Activated CD8-positive, alpha-beta T cell treated with anti-CD3 and anti-CD28 coated beads for 36 hours (primary cell): ENCODE measurements at regions not wholly inside any gene's neighbourhood (a gene's known extent, or its start where the extent isn't known, plus 50 kb on each side); places are given as distances from the start of the nearest gene placed in this dataset.

Source experiments
- ATAC-seq: fragments of 200-7000 bp; cut with Tn5 transposase; one replicate; pipeline ENCODE4 v1.10.0; 2021; ENCODE audit warnings: mild to moderate bottlenecking, moderate library complexity
- CTCF ChIA-PET: fragments of 350-600 bp; sonication (Branson Sonifier 250); formaldehyde crosslinking; loops from one replicate; lab custom pipeline; 2021; ENCODE audit warnings: antibody characterized with exemption; lab: Charles Lee
- POLR2A ChIA-PET: fragments of 350-600 bp; sonication (Branson Sonifier 250); formaldehyde crosslinking; loops from one replicate; lab custom pipeline; 2021; ENCODE audit warnings: antibody characterized with exemption; lab: Charles Lee
- DNase-seq: peaks from one replicate; pipeline ENCODE4 v3.0.0-alpha.2; 2020
- H3K27ac Mint-ChIP-seq: one replicate; pipeline ENCODE4 v1.8.0; 2021; ENCODE audit warnings: mild to moderate bottlenecking, mixed read lengths
- H3K27me3 Mint-ChIP-seq: one replicate; pipeline ENCODE4 v1.8.0; 2021; ENCODE audit warnings: mixed read lengths
- H3K36me3 Mint-ChIP-seq: one replicate; pipeline ENCODE4 v1.8.0; 2021; ENCODE audit warnings: low read depth, mixed read lengths
- H3K4me1 Mint-ChIP-seq: one replicate; pipeline ENCODE4 v1.8.0; 2021; ENCODE audit warnings: low read depth, mixed read lengths
- H3K4me3 Mint-ChIP-seq: one replicate; pipeline ENCODE4 v1.8.0; 2021; ENCODE audit warnings: mild to moderate bottlenecking, moderate library complexity, mixed read lengths
- H3K9me3 Mint-ChIP-seq: one replicate; pipeline ENCODE4 v1.8.0; 2021; ENCODE audit warnings: mixed read lengths
- intact Hi-C: fragments of 100-400 bp; cut with micrococcal nuclease; formaldehyde crosslinking; loops from one replicate; pipeline ENCODE4 v1.10.0; 2022
- TF ChIP-seq, protein P1 (sequence below): fragments of 200-600 bp; IDR thresholded peaks from one replicate; pipeline ENCODE4 v1.8.0; 2022; ENCODE audit warnings: antibody characterized with exemption, mild to moderate bottlenecking

DNA sequence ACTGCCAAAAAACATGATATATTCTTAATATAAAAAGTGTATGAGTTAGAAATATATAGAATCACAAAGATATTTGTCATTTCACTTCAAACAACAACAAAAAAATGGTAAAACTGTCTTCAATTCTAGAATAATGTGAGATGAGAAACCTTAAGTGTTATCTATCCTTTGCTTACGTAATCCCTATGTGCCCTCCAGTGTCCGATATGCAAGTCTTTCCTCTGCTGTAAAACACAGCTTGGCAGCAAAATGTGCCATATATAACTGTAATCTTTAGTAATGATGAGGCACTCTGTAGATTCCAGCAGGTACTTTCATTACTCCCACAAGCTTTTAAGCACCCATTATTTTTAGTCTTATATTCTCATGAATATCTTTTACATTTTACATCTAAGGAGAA, 555.1 kb upstream of the FRG1 start:
- ATAC-seq (no peak), DNase-seq (no peak)
- H3K27ac Mint-ChIP-seq, result no peak overlapping the region
- H3K9me3 Mint-ChIP-seq, result peaks cover 10% of the 10 kb centered on the region
- intact Hi-C loops, result no loop called here
- ChIA-PET POLR2A (no interaction called here), CTCF (no interaction called here)
- no peak overlapping the region for H3K4me3 Mint-ChIP-seq
- TF ChIP-seq, protein P1, sequence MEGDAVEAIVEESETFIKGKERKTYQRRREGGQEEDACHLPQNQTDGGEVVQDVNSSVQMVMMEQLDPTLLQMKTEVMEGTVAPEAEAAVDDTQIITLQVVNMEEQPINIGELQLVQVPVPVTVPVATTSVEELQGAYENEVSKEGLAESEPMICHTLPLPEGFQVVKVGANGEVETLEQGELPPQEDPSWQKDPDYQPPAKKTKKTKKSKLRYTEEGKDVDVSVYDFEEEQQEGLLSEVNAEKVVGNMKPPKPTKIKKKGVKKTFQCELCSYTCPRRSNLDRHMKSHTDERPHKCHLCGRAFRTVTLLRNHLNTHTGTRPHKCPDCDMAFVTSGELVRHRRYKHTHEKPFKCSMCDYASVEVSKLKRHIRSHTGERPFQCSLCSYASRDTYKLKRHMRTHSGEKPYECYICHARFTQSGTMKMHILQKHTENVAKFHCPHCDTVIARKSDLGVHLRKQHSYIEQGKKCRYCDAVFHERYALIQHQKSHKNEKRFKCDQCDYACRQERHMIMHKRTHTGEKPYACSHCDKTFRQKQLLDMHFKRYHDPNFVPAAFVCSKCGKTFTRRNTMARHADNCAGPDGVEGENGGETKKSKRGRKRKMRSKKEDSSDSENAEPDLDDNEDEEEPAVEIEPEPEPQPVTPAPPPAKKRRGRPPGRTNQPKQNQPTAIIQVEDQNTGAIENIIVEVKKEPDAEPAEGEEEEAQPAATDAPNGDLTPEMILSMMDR, result no peak
- no peaks in the 10 kb centered on the region for H3K36me3 Mint-ChIP-seq
- H3K4me1 Mint-ChIP-seq, result no peaks in the 10 kb centered on the region
- H3K27me3 Mint-ChIP-seq, result no peaks in the 10 kb centered on the region

DNA sequence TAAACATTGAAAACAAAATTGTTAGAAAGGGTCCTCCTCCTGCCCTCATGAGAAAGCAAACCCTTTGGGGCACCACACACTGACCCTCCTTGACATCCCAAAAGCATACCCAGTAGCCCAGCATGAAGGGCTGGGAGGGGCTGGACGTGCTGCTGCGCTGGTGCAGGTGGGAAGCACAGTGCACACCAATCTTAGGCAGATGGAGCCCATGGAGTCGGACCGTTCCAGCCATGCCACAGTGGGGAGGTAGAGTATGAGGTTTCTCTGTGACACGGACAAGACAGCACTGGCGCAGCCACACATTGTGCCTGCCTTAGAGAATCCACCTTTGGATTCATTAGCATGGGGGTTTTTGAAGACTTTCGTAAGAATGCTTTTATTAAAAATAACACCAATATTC, 544.2 kb upstream of the FRG1 start:
- intact Hi-C loops, result no loop called here
- no peak overlapping the region for H3K27ac Mint-ChIP-seq
- no peak overlapping the region for H3K4me3 Mint-ChIP-seq
- peaks cover 7% of the 10 kb centered on the region for H3K9me3 Mint-ChIP-seq
- no peaks in the 10 kb centered on the region for H3K36me3 Mint-ChIP-seq
- ATAC-seq (no peak), DNase-seq (no peak)
- H3K4me1 Mint-ChIP-seq, result no peaks in the 10 kb centered on the region
- TF ChIP-seq, protein P1, result no peak
- CTCF ChIA-PET, result no interaction called here
- POLR2A ChIA-PET, result no interaction called here
- H3K27me3 Mint-ChIP-seq, result no peaks in the 10 kb centered on the region

DNA sequence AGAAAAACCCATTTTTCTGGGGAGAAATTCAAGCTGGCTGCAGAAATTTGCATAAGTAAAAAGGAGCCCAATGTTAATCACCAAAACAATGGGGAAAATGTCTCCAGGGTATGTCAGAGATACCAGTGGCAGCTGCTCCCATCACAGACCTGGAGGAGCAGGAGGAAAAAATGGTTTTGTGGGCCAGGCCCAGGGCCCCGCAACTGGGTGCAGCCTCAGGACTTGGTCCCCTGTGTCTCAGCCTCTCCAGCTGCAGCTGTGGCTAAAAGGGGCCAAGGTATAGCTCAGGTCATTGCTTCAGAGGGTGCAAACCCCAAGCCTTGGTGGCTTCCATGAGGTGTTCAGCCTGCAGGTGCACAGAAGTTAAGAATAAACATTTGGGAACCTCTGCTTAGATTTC, 536.4 kb upstream of the FRG1 start:
- no peaks in the 10 kb centered on the region for H3K27me3 Mint-ChIP-seq
- DNase-seq, result no peak
- ChIA-PET CTCF (no interaction called here), POLR2A (no interaction called here)
- no peaks in the 10 kb centered on the region for H3K36me3 Mint-ChIP-seq
- intact Hi-C loops, result no loop called here
- TF ChIP-seq, protein P1, result no peak
- no peak overlapping the region for H3K4me3 Mint-ChIP-seq
- no peak overlapping the region for H3K27ac Mint-ChIP-seq
- peaks cover 7% of the 10 kb centered on the region for H3K9me3 Mint-ChIP-seq
- no peak for ATAC-seq
- no peaks in the 10 kb centered on the region for H3K4me1 Mint-ChIP-seq

DNA sequence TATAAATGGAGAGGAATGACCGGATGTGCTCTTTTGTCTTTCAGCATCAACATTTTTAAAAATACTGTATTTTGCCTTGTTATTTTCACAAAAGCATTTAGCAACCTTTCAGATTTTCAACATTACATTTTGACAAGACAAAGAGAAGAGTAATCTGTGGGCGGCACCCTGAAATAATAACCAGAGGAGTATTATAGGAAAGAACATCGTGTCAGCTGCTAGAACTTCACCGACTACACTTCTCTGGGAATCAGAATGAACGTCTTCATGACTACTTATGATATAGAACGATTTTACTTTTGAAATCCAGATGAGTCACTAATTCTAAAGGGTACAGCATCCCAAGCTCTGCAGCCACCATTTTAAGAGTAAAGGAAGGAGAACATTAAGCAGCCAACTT, 531.5 kb upstream of the FRG1 start:
- peaks cover 2% of the 10 kb centered on the region for H3K9me3 Mint-ChIP-seq
- no peak for DNase-seq
- no peaks in the 10 kb centered on the region for H3K27me3 Mint-ChIP-seq
- H3K4me1 Mint-ChIP-seq, result no peaks in the 10 kb centered on the region
- intact Hi-C loops, result no loop called here
- ChIA-PET POLR2A (no interaction called here), CTCF (no interaction called here)
- ATAC-seq, result no peak
- TF ChIP-seq, protein P1, result no peak
- H3K4me3 Mint-ChIP-seq, result no peak overlapping the region
- H3K27ac Mint-ChIP-seq, result no peak overlapping the region
- H3K36me3 Mint-ChIP-seq, result no peaks in the 10 kb centered on the region

DNA sequence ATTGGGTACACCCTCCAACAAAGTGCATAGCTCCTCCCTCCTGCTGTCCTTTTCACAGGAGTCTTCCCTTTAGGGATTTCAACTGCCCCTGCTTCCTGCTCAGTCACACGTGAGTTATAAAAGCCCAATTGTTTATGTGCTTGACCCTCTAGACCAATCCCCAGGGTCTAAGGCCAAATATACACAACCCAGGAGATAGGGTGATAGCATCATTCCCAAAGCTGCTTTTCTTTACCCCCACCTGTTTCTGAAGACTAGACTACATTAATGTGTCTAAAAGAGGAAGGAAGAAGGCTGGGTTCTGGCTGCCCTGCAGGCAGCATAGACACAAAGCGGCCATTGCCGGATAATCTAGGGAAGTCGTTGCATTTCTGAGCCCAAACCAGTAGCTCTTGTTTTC, 526.7 kb upstream of the FRG1 start:
- H3K9me3 Mint-ChIP-seq, result no peaks in the 10 kb centered on the region
- DNase-seq (no peak), ATAC-seq (no peak)
- intact Hi-C loops, result no loop called here
- TF ChIP-seq, protein P1, result no peak
- POLR2A ChIA-PET, result no interaction called here
- no peaks in the 10 kb centered on the region for H3K4me1 Mint-ChIP-seq
- H3K27me3 Mint-ChIP-seq, result no peaks in the 10 kb centered on the region
- CTCF ChIA-PET, result no interaction called here
- no peak overlapping the region for H3K4me3 Mint-ChIP-seq
- no peaks in the 10 kb centered on the region for H3K36me3 Mint-ChIP-seq
- no peak overlapping the region for H3K27ac Mint-ChIP-seq
